ENCODE measurements at regions not wholly inside any gene's neighbourhood (a gene's known extent, or its start where the extent isn't known, plus 50 kb on each side); places are given as distances from the start of the nearest gene placed in this dataset.

GRCh38 chrX:126967225-126967624 lies 147.7 kb downstream of the PRR32 start:
- Histone ChIP-seq H3K27ac (no peak overlapping the region), H3F3A (ENCODE audit: insufficient read depth, low read depth) (no peaks in the 10 kb centered on the region), H3K4me1 (replicated peaks; ENCODE audit: insufficient read depth) (no peaks in the 10 kb centered on the region), H3K27me3 (ENCODE audit: insufficient read depth, low read depth) (no peaks in the 10 kb centered on the region), H3K9me3 (ENCODE audit: insufficient read depth, low read depth) (no peaks in the 10 kb centered on the region), H3K4me3 (no peak overlapping the region), H3K79me2 (ENCODE audit: low read depth) (no peaks in the 10 kb centered on the region), H2AFZ (no peak overlapping the region), H3K36me3 (ENCODE audit: low read depth) (no peaks in the 10 kb centered on the region), H4K20me1 (ENCODE audit: insufficient read depth) (no peaks in the 10 kb centered on the region), H3K4me2 (no peak overlapping the region), H3K9me2 (ENCODE audit: insufficient read depth) (no peaks in the 10 kb centered on the region)
- CTCF ChIA-PET: no interaction called here
- TF ChIP-seq EZH2 (IDR thresholded peaks at IDR 0.05; ENCODE audit: low read depth) (no peak), CTCF (conservative IDR thresholded peaks at IDR 0.05) (no peak)
- intact Hi-C loops (cut with micrococcal nuclease; ENCODE audit: unreplicated experiment): no loop called here
- DNase-seq: no peak
- no TSS peak for BruUV-seq (replicated peaks)
- POLR2A ChIA-PET (ENCODE audit: unreplicated experiment): no interaction called here

GRCh38 chrX:126982158-126982557 lies 162.6 kb downstream of the PRR32 start:
- no peaks in the 10 kb centered on the region for H3K9me3 ChIP-seq (ENCODE audit: insufficient read depth, low read depth)
- TF ChIP-seq EZH2 (IDR thresholded peaks at IDR 0.05; ENCODE audit: low read depth): no peak
- TF ChIP-seq CTCF (conservative IDR thresholded peaks at IDR 0.05): no peak
- no TSS peak for BruUV-seq (replicated peaks)
- H3K4me1 ChIP-seq (replicated peaks; ENCODE audit: insufficient read depth): no peaks in the 10 kb centered on the region
- H3F3A ChIP-seq (ENCODE audit: insufficient read depth, low read depth): no peaks in the 10 kb centered on the region
- H2AFZ ChIP-seq: no peak overlapping the region
- no peaks in the 10 kb centered on the region for H3K36me3 ChIP-seq (ENCODE audit: low read depth)
- DNase-seq: no peak
- no peaks in the 10 kb centered on the region for H4K20me1 ChIP-seq (ENCODE audit: insufficient read depth)
- H3K27ac ChIP-seq: no peak overlapping the region
- intact Hi-C loops (cut with micrococcal nuclease; ENCODE audit: unreplicated experiment): no loop called here
- H3K27me3 ChIP-seq (ENCODE audit: insufficient read depth, low read depth): no peaks in the 10 kb centered on the region
- CTCF ChIA-PET: no interaction called here
- POLR2A ChIA-PET (ENCODE audit: unreplicated experiment): no interaction called here
- no peaks in the 10 kb centered on the region for H3K9me2 ChIP-seq (ENCODE audit: insufficient read depth)
- no peak overlapping the region for H3K4me3 ChIP-seq
- H3K79me2 ChIP-seq (ENCODE audit: low read depth): no peaks in the 10 kb centered on the region
- H3K4me2 ChIP-seq: no peak overlapping the region

GRCh38 chrX:126985027-126985426 lies 165.5 kb downstream of the PRR32 start:
- H3K36me3 ChIP-seq (ENCODE audit: low read depth): no peaks in the 10 kb centered on the region
- CTCF ChIA-PET: no interaction called here
- H4K20me1 ChIP-seq (ENCODE audit: insufficient read depth): no peaks in the 10 kb centered on the region
- intact Hi-C loops (cut with micrococcal nuclease; ENCODE audit: unreplicated experiment): no loop called here
- no peaks in the 10 kb centered on the region for H3K4me1 ChIP-seq (replicated peaks; ENCODE audit: insufficient read depth)
- no peak overlapping the region for H3K27ac ChIP-seq
- no peak overlapping the region for H3K4me2 ChIP-seq
- H3K27me3 ChIP-seq (ENCODE audit: insufficient read depth, low read depth): no peaks in the 10 kb centered on the region
- H3F3A ChIP-seq (ENCODE audit: insufficient read depth, low read depth): no peaks in the 10 kb centered on the region
- TF ChIP-seq EZH2 (IDR thresholded peaks at IDR 0.05; ENCODE audit: low read depth) (no peak), CTCF (conservative IDR thresholded peaks at IDR 0.05) (no peak)
- H3K79me2 ChIP-seq (ENCODE audit: low read depth): no peaks in the 10 kb centered on the region
- DNase-seq: no peak
- H3K4me3 ChIP-seq: no peak overlapping the region
- no peaks in the 10 kb centered on the region for H3K9me3 ChIP-seq (ENCODE audit: insufficient read depth, low read depth)
- no peaks in the 10 kb centered on the region for H3K9me2 ChIP-seq (ENCODE audit: insufficient read depth)
- POLR2A ChIA-PET (ENCODE audit: unreplicated experiment): no interaction called here
- BruUV-seq (replicated peaks): no TSS peak
- H2AFZ ChIP-seq: no peak overlapping the region
